K562 (cell line): ENCODE measurements at regions not wholly inside any gene's neighbourhood (a gene's known extent, or its start where the extent isn't known, plus 50 kb on each side); places are given as distances from the start of the nearest gene placed in this dataset.

Experiments used
- ATF3 ChIP-seq, 2 experiments: fragments of 450-650 bp in 1 of 2; sonication (generic) in 1 of 2; formaldehyde crosslinking in 1 of 2; IDR thresholded peaks in 1 of 2; conservative IDR thresholded peaks in 1 of 2; 2 replicates each; pipeline versions ENCODE4 v1.6.1 to v1.8.1; 2016 to 2023; ENCODE audit warnings: mild to moderate bottlenecking in 2 of 2, moderate library complexity in 2 of 2, inconsistent platforms in 1 of 2, missing genetic modification reagents in 1 of 2
- CEBPB ChIP-seq: fragments of 450-650 bp; IDR thresholded peaks from 2 replicates; pipeline ENCODE4 v1.6.1; 2016; ENCODE audit warnings: missing genetic modification characterization, missing compliant biosample characterization
- CTCF ChIP-seq, 3 experiments: IDR thresholded peaks in 2 of 3; conservative IDR thresholded peaks in 1 of 3; 2 replicates each; pipeline ENCODE4 v1.5.1; 2011 to 2012; ENCODE audit warnings: low read length in 3 of 3, mild to moderate bottlenecking in 3 of 3, control low read depth in 2 of 3, improper control_type of control experiment in 1 of 3, inconsistent platforms in 1 of 3, low read depth in 1 of 3, mixed read lengths in 1 of 3, moderate library complexity in 1 of 3; ENCODE audit not compliant: insufficient read depth in 2 of 3
- JUND ChIP-seq, 2 experiments: IDR thresholded peaks; 2 replicates in 1 of 2; 3 replicates in 1 of 2; pipeline ENCODE4 v1.6.1; 2011; ENCODE audit warnings: borderline replicate concordance in 2 of 2, low read depth in 2 of 2, low read length in 2 of 2, improper control_type of control experiment in 1 of 2, missing biosample characterization in 1 of 2, missing genetic modification characterization in 1 of 2, missing genetic modification reagents in 1 of 2
- KDM1A ChIP-seq, 2 experiments: fragments of 450-650 bp; IDR thresholded peaks; 2 replicates each; pipeline ENCODE4 v1.6.1; 2016; ENCODE audit warnings: mild to moderate bottlenecking in 2 of 2
- PTBP1 ChIP-seq: fragments of 200-400 bp; formaldehyde crosslinking; IDR thresholded peaks from 2 replicates; pipeline ENCODE4 v1.6.1; 2017; ENCODE audit warnings: low read depth, low read length
- ZBTB1 ChIP-seq: sonication (generic); formaldehyde crosslinking; IDR thresholded peaks from 2 replicates; pipeline ENCODE4 v1.8.1; 2023; ENCODE audit warnings: missing genetic modification reagents, low read depth, mild to moderate bottlenecking, borderline replicate concordance
- ZBTB12 ChIP-seq: fragments of 250-450 bp; sonication (Bioruptor Pico); IDR thresholded peaks from 2 replicates; pipeline ENCODE4 v1.4.0; 2020

- no peak for TF ChIP-seq ATF3 (IDR thresholded peaks at IDR 0.05)
- TF ChIP-seq ATF3 (CRISPR knock-in tag; conservative IDR thresholded peaks at IDR 0.05) = no peak
- no peak for TF ChIP-seq CEBPB
- no peak for TF ChIP-seq JUND (IDR thresholded peaks at IDR 0.05; ENCODE audit: borderline replicate concordance, low read depth, low read length)
- TF ChIP-seq JUND (tag; IDR thresholded peaks at IDR 0.05; ENCODE audit: borderline replicate concordance, low read depth, low read length) = no peak
- no peak for TF ChIP-seq ZBTB12 (CRISPR knock-in tag)
- TF ChIP-seq CTCF (IDR thresholded peaks at IDR 0.05 in 2 of 3, conservative IDR thresholded peaks at IDR 0.05 in 1 of 3; ENCODE audit: insufficient read depth in 2 of 3, low read depth in 1 of 3, low read length in 3 of 3) = no peak
- TF ChIP-seq KDM1A (IDR thresholded peaks at IDR 0.05) = no peak
- TF ChIP-seq PTBP1 = no peak
- TF ChIP-seq ZBTB1 (CRISPR knock-in tag) = no peak
These were observed 484.2 kb upstream of the SOX9 start for GRCh38 chr17:71636644-71637043.
